ENCODE measurements at regions not wholly inside any gene's neighbourhood (a gene's known extent, or its start where the extent isn't known, plus 50 kb on each side); places are given as distances from the start of the nearest gene placed in this dataset.

DNA sequence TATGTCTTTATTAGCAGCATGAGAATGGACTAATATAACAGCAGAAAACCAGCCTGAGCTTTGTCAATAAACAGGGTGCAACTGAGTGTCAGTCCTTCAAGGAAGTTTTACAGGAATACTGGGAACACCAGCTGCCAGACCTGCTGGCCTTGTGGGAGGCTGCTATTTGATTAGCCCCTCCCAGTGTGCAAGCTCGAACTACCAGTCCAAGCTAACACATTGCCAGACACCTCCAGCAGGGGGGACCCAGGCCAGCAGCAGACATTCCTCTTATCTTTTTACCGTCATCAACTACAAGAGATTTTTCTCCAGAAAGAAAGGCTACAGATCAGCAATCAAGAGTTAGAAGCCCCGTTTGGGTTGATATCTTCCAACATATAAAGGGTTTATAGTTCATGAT is 942.8 kb upstream of the TENM4 start:
- dilution Hi-C loops (cut with HindIII; ENCODE audit: low sequenced_read_pairs, unreplicated experiment): no loop called here
- no peak overlapping the region for H2AK9ac ChIP-seq (replicated peaks; ENCODE audit: low read depth, low read length, poor library complexity)
- H3K9me3 ChIP-seq (ENCODE audit: control insufficient read depth, insufficient read depth, low read length): no peaks in the 10 kb centered on the region
- no peak overlapping the region for H2AK5ac ChIP-seq (ENCODE audit: low read depth, low read length)
- no peak overlapping the region for H3K4me3 ChIP-seq (ENCODE audit: insufficient read depth, low read depth, low read length)
- no peak overlapping the region for H2BK15ac ChIP-seq (ENCODE audit: low read depth, low read length)
- DNase-seq: no peak
- intact Hi-C loops (cut with micrococcal nuclease): no loop called here
- TF ChIP-seq RAD21 (IDR thresholded peaks at IDR 0.05; ENCODE audit: low read length) (no peak), RCOR1 (IDR thresholded peaks at IDR 0.05; ENCODE audit: insufficient replicate concordance, low read length) (no peak), CEBPB (IDR thresholded peaks at IDR 0.05; ENCODE audit: low read depth, low read length) (no peak), MAFK (IDR thresholded peaks at IDR 0.05; ENCODE audit: low read depth, low read length) (no peak), BHLHE40 (IDR thresholded peaks at IDR 0.05; ENCODE audit: low read depth, low read length) (no peak), MXI1 (IDR thresholded peaks at IDR 0.05; ENCODE audit: borderline replicate concordance, low read depth, low read length) (no peak), CHD1 (IDR thresholded peaks at IDR 0.05; ENCODE audit: low read depth, low read length) (no peak)
- TF ChIP-seq, protein P1, sequence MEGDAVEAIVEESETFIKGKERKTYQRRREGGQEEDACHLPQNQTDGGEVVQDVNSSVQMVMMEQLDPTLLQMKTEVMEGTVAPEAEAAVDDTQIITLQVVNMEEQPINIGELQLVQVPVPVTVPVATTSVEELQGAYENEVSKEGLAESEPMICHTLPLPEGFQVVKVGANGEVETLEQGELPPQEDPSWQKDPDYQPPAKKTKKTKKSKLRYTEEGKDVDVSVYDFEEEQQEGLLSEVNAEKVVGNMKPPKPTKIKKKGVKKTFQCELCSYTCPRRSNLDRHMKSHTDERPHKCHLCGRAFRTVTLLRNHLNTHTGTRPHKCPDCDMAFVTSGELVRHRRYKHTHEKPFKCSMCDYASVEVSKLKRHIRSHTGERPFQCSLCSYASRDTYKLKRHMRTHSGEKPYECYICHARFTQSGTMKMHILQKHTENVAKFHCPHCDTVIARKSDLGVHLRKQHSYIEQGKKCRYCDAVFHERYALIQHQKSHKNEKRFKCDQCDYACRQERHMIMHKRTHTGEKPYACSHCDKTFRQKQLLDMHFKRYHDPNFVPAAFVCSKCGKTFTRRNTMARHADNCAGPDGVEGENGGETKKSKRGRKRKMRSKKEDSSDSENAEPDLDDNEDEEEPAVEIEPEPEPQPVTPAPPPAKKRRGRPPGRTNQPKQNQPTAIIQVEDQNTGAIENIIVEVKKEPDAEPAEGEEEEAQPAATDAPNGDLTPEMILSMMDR (conservative IDR thresholded peaks at IDR 0.05; ENCODE audit: low read depth, low read length): no peak
- TF ChIP-seq, protein P2, sequence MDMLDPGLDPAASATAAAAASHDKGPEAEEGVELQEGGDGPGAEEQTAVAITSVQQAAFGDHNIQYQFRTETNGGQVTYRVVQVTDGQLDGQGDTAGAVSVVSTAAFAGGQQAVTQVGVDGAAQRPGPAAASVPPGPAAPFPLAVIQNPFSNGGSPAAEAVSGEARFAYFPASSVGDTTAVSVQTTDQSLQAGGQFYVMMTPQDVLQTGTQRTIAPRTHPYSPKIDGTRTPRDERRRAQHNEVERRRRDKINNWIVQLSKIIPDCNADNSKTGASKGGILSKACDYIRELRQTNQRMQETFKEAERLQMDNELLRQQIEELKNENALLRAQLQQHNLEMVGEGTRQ (IDR thresholded peaks at IDR 0.05; ENCODE audit: low read depth, low read length): no peak
- no peak overlapping the region for H2BK120ac ChIP-seq (ENCODE audit: low read depth, low read length)
- no peak overlapping the region for H3K18ac ChIP-seq (ENCODE audit: low read depth, low read length)
- in situ Hi-C loops (cut with MboI; ENCODE audit: low sequenced_read_pairs): no loop called here
- no peaks in the 10 kb centered on the region for H3K27me3 ChIP-seq (ENCODE audit: control insufficient read depth, insufficient read depth, low read length)
- ATAC-seq (ENCODE audit: low read depth): no peak
- H3K14ac ChIP-seq (replicated peaks; ENCODE audit: low read depth, low read length): no peak overlapping the region
- H4K20me1 ChIP-seq (ENCODE audit: insufficient read depth, low read length): no peaks in the 10 kb centered on the region
- H3K4ac ChIP-seq (ENCODE audit: low read depth, low read length): no peak overlapping the region
- no peaks in the 10 kb centered on the region for H3K9me1 ChIP-seq (ENCODE audit: insufficient read depth, low read length)
- H2BK20ac ChIP-seq (ENCODE audit: low read depth, low read length): no peak overlapping the region
- BruUV-seq (replicated peaks): no TSS peak
- no peak overlapping the region for H4K5ac ChIP-seq (ENCODE audit: low read depth, low read length)
- H2AFZ ChIP-seq (replicated peaks; ENCODE audit: low read length, poor library complexity): no peak overlapping the region
- no peak overlapping the region for H3K23ac ChIP-seq (ENCODE audit: low read depth, low read length)
- no peak overlapping the region for H3K4me2 ChIP-seq (ENCODE audit: low read depth, low read length)
- WGBS, 2 experiments (ENCODE audit: extremely low coverage in 2 of 2, insufficient read length in 1 of 2): no CpG with 5 or more reads among the region's 3 CpGs
- H3K27ac ChIP-seq (ENCODE audit: insufficient read depth, low read length): no peak overlapping the region
- H3K9ac ChIP-seq (ENCODE audit: low read depth, low read length): no peak overlapping the region
- no peaks in the 10 kb centered on the region for H3K36me3 ChIP-seq (ENCODE audit: control insufficient read depth, insufficient read depth, low read length)
- H3K56ac ChIP-seq (ENCODE audit: extremely low read depth, insufficient read depth, low read length): no peak overlapping the region
- no peak overlapping the region for H4K8ac ChIP-seq (ENCODE audit: low read depth in 2 of 2, low read length in 2 of 2)
- POLR2A ChIA-PET (ENCODE audit: unreplicated experiment): no interaction called here
- no peaks in the 10 kb centered on the region for H3K4me1 ChIP-seq (ENCODE audit: control insufficient read depth, insufficient read depth, low read length)
- no peak overlapping the region for H2BK5ac ChIP-seq (ENCODE audit: low read depth, low read length, poor library complexity, severe bottlenecking)
- H3K79me1 ChIP-seq (ENCODE audit: low read depth in 1 of 2, low read length in 2 of 2): no peaks in the 10 kb centered on the region
- no peak overlapping the region for H4K91ac ChIP-seq (ENCODE audit: insufficient read depth, low read depth, low read length)
- CTCF ChIA-PET: no interaction called here
